MCF 10A (cell line): ENCODE measurements at regions not wholly inside any gene's neighbourhood (a gene's known extent, or its start where the extent isn't known, plus 50 kb on each side); places are given as distances from the start of the nearest gene placed in this dataset.

Source experiments
- BruUV-seq: library from RNA; stranded (reverse); fragments of 400-500 nt; replicated peaks from 2 replicates; lab custom pipeline; 2021; lab: Mats Ljungman, UMichigan
- CTCF ChIA-PET: fragments of 300-600 bp; sonication (Branson Sonifier 250); formaldehyde crosslinking; extraction: SDS; loops from one replicate; lab custom pipeline; 2021; ENCODE audit warnings: antibody characterized with exemption, inconsistent platforms; lab: Yijun Ruan, JAX
- POLR2A ChIA-PET: fragments of 300-600, 350-650 bp; sonication (Branson Sonifier 250); formaldehyde crosslinking; extraction: SDS; loops from one replicate; lab custom pipeline; 2020; ENCODE audit warnings: antibody characterized with exemption, inconsistent platforms; lab: Yijun Ruan, JAX
- DNase-seq: peaks from one replicate; pipeline ENCODE4 v3.0.0-alpha.2; 2018; ENCODE audit not compliant: unreplicated experiment
- H3K27ac Mint-ChIP-seq: one replicate; pipeline ENCODE4 v1.8.0; 2022; ENCODE audit warnings: mild to moderate bottlenecking, low read depth, mixed read lengths; ENCODE audit not compliant: unreplicated experiment
- H3K27me3 Mint-ChIP-seq: one replicate; pipeline ENCODE4 v1.8.0; 2022; ENCODE audit warnings: mixed read lengths; ENCODE audit not compliant: insufficient read depth, unreplicated experiment
- H3K36me3 Mint-ChIP-seq: one replicate; pipeline ENCODE4 v1.8.0; 2022; ENCODE audit warnings: mild to moderate bottlenecking, moderate library complexity, mixed read lengths; ENCODE audit not compliant: insufficient read depth, unreplicated experiment
- H3K4me1 Mint-ChIP-seq: one replicate; pipeline ENCODE4 v1.8.0; 2022; ENCODE audit warnings: mixed read lengths; ENCODE audit not compliant: insufficient read depth, unreplicated experiment
- H3K4me3 Mint-ChIP-seq: one replicate; pipeline ENCODE4 v1.8.0; 2022; ENCODE audit warnings: mild to moderate bottlenecking, moderate library complexity, mixed read lengths; ENCODE audit not compliant: unreplicated experiment
- H3K9me3 Mint-ChIP-seq: one replicate; pipeline ENCODE4 v1.8.0; 2022; ENCODE audit warnings: mixed read lengths; ENCODE audit not compliant: unreplicated experiment
- CTCF ChIP-seq: fragments of 200-600 bp; IDR thresholded peaks from one replicate; pipeline ENCODE4 v1.8.0; 2022; ENCODE audit warnings: antibody characterized with exemption, mild to moderate bottlenecking; ENCODE audit not compliant: unreplicated experiment
- intact Hi-C: fragments of 100-400 bp; cut with micrococcal nuclease; formaldehyde crosslinking; loops from 2 replicates; pipeline ENCODE4 v1.14.1; 2022

- CTCF ChIA-PET = no interaction called here
- intact Hi-C loops = no loop called here
- peaks cover 94% of the 10 kb centered on the region for H3K27me3 Mint-ChIP-seq
- no peaks in the 10 kb centered on the region for H3K4me1 Mint-ChIP-seq
- H3K36me3 Mint-ChIP-seq = no peaks in the 10 kb centered on the region
- no peak overlapping the region for H3K27ac Mint-ChIP-seq
- no peak overlapping the region for H3K4me3 Mint-ChIP-seq
- BruUV-seq = no TSS peak
- no peaks in the 10 kb centered on the region for H3K9me3 Mint-ChIP-seq
- DNase-seq = no peak
- POLR2A ChIA-PET = no interaction called here
- no peak for TF ChIP-seq CTCF
Measured at GRCh38 chr3:81270603-81271379, 490.7 kb downstream of the GBE1 start.

- Mint-ChIP-seq H3K27me3 (peaks cover 93% of the 10 kb centered on the region), H3K4me3 (no peak overlapping the region), H3K27ac (no peak overlapping the region), H3K4me1 (no peaks in the 10 kb centered on the region), H3K36me3 (no peaks in the 10 kb centered on the region), H3K9me3 (no peaks in the 10 kb centered on the region)
- CTCF ChIA-PET = no interaction called here
- no TSS peak for BruUV-seq
- intact Hi-C loops = no loop called here
- no peak for TF ChIP-seq CTCF
- POLR2A ChIA-PET = no interaction called here
- no peak for DNase-seq
Measured at GRCh38 chr3:81268526-81268925, 492.9 kb downstream of the GBE1 start.

- H3K4me1 Mint-ChIP-seq = no peaks in the 10 kb centered on the region
- intact Hi-C loops = no loop called here
Measured at GRCh38 chr3:81261996-81262395, 499.4 kb downstream of the GBE1 start.

GRCh38 chr3:81255463-81255862 lies 506.0 kb downstream of the GBE1 start:
- Mint-ChIP-seq H3K27ac (no peak overlapping the region), H3K9me3 (no peaks in the 10 kb centered on the region), H3K4me1 (no peaks in the 10 kb centered on the region), H3K36me3 (no peaks in the 10 kb centered on the region), H3K27me3 (peaks cover 26% of the 10 kb centered on the region), H3K4me3 (no peak overlapping the region)
- no TSS peak for BruUV-seq
- POLR2A ChIA-PET = no interaction called here
- TF ChIP-seq CTCF = no peak
- DNase-seq = no peak
- intact Hi-C loops = no loop called here
- CTCF ChIA-PET = no interaction called here

More at GRCh38 chr3:81261996-81262395, 499.4 kb downstream of the GBE1 start:
- ChIA-PET POLR2A (no interaction called here), CTCF (no interaction called here)
- H3K27ac Mint-ChIP-seq = no peak overlapping the region
- no peak for DNase-seq
- no peak overlapping the region for H3K4me3 Mint-ChIP-seq
- H3K9me3 Mint-ChIP-seq = no peaks in the 10 kb centered on the region
- TF ChIP-seq CTCF = no peak
- no TSS peak for BruUV-seq
- peaks cover 81% of the 10 kb centered on the region for H3K27me3 Mint-ChIP-seq
- H3K36me3 Mint-ChIP-seq = no peaks in the 10 kb centered on the region
